HepG2 (cell line): ENCODE measurements at regions not wholly inside any gene's neighbourhood (a gene's known extent, or its start where the extent isn't known, plus 50 kb on each side); places are given as distances from the start of the nearest gene placed in this dataset.

Experiments used
- ATAC-seq: fragments of 200-7000 bp; cut with Tn5 transposase; 3 replicates; pipeline ENCODE4 v1.9.1; 2020; ENCODE audit warnings: mild to moderate bottlenecking, moderate library complexity
- BruUV-seq: library from RNA; stranded (reverse); fragments of 400-500 nt; replicated peaks from 2 replicates; lab custom pipeline; 2021; lab: Mats Ljungman, UMichigan
- CTCF ChIA-PET: fragments of 300-600 bp; formaldehyde crosslinking; extraction: SDS; loops from one replicate; lab custom pipeline; 2021; ENCODE audit warnings: low total read pairs, inconsistent platforms, low intra/inter-chr PET ratio; lab: Yijun Ruan, JAX
- POLR2A ChIA-PET: fragments of 350-600 bp; sonication (Branson Sonifier 250); formaldehyde crosslinking; loops from one replicate; lab custom pipeline; 2020; ENCODE audit warnings: antibody characterized with exemption, inconsistent platforms; lab: Yijun Ruan, JAX
- DNase-seq: peaks from one replicate; pipeline ENCODE4 v3.0.0-alpha.2; 2015; ENCODE audit warnings: low spot score
- FAIRE-seq: peaks from 3 replicates; lab custom pipeline; 2011; peaks lifted over from hg19 to GRCh38; lab: Jason Lieb, UNC
- H2AFZ ChIP-seq: one replicate; pipeline ENCODE4 v1.6.1; 2011; ENCODE audit warnings: low read length, inconsistent platforms
- H3K27ac ChIP-seq: fragments of 300-600 bp; 3 replicates; pipeline ENCODE4 v1.8.0; 2011; ENCODE audit warnings: mixed run types, mild to moderate bottlenecking, mixed read lengths, low read length, inconsistent platforms; ENCODE audit not compliant: insufficient read depth; ENCODE audit errors: extremely low read length
- H3K27me3 ChIP-seq, 2 experiments: fragments of 200-600 bp in 1 of 2; 2 replicates in 1 of 2; 3 replicates in 1 of 2; pipeline versions ENCODE4 v1.6.0 to v1.8.0; 2011; ENCODE audit warnings: low read length in 2 of 2, mild to moderate bottlenecking in 2 of 2, moderate library complexity in 2 of 2, inconsistent platforms in 1 of 2; ENCODE audit not compliant: insufficient read depth in 2 of 2, control insufficient read depth in 1 of 2
- H3K36me3 ChIP-seq, 2 experiments: fragments of 200-600 bp in 1 of 2; replicated peaks in 1 of 2; 2 replicates in 1 of 2; 3 replicates in 1 of 2; pipeline versions ENCODE4 v1.5.1 to v1.8.0; 2011; ENCODE audit warnings: low read length in 2 of 2, inconsistent platforms in 1 of 2; ENCODE audit not compliant: insufficient read depth in 2 of 2, control insufficient read depth in 1 of 2
- H3K4me1 ChIP-seq: 2 replicates; pipeline ENCODE4 v1.5.1; 2012; ENCODE audit warnings: low read length, inconsistent platforms; ENCODE audit not compliant: insufficient read depth
- H3K4me2 ChIP-seq: 2 replicates; pipeline ENCODE4 v1.6.0; 2011; ENCODE audit warnings: low read depth, low read length, inconsistent platforms
- H3K4me3 ChIP-seq, 3 experiments: fragments of 200-600 bp in 1 of 3; sonication (generic), shearing (Covaris generic) in 1 of 3; replicated peaks in 1 of 3; 2 replicates each; pipeline ENCODE4 v1.5.1; 2011 to 2016; ENCODE audit warnings: low read length in 3 of 3, inconsistent platforms in 2 of 3, low read depth in 2 of 3, mild to moderate bottlenecking in 2 of 3, control low read depth in 1 of 3, mixed read lengths in 1 of 3; ENCODE audit not compliant: insufficient read depth in 1 of 3
- H3K79me2 ChIP-seq: one replicate; pipeline ENCODE4 v1.6.1; 2011; ENCODE audit warnings: low read length, inconsistent platforms; ENCODE audit not compliant: insufficient read depth
- H3K9ac ChIP-seq: 2 replicates; pipeline ENCODE4 v1.6.0; 2011; ENCODE audit warnings: mild to moderate bottlenecking, low read depth, low read length, inconsistent platforms; ENCODE audit not compliant: insufficient read depth
- H3K9me3 ChIP-seq: 2 replicates; pipeline ENCODE4 v1.5.1; 2012; ENCODE audit warnings: mild to moderate bottlenecking, low read length
- H4K20me1 ChIP-seq: 2 replicates; pipeline ENCODE4 v1.6.0; 2011; ENCODE audit warnings: inconsistent platforms, mild to moderate bottlenecking, low read length, moderate library complexity; ENCODE audit not compliant: insufficient read depth
- EED ChIP-seq: sonication (generic); formaldehyde crosslinking; IDR thresholded peaks from 2 replicates; pipeline ENCODE4 v1.5.0; 2020; ENCODE audit warnings: mild to moderate bottlenecking, missing genetic modification reagents
- GMEB1 ChIP-seq: sonication (generic); formaldehyde crosslinking; IDR thresholded peaks from 2 replicates; pipeline ENCODE4 v1.5.1; 2020; ENCODE audit warnings: missing genetic modification reagents, mild to moderate bottlenecking, borderline replicate concordance
- ISX ChIP-seq: sonication (generic); formaldehyde crosslinking; conservative IDR thresholded peaks from 2 replicates; pipeline ENCODE4 v1.5.0; 2020; ENCODE audit warnings: missing genetic modification reagents
- ZBTB33 ChIP-seq: sonication (generic); formaldehyde crosslinking; IDR thresholded peaks from 2 replicates; pipeline ENCODE4 v1.4.0; 2020; ENCODE audit warnings: missing genetic modification reagents
- ZFAT ChIP-seq: sonication (generic); formaldehyde crosslinking; conservative IDR thresholded peaks from 2 replicates; pipeline ENCODE4 v1.8.1; 2023; ENCODE audit warnings: missing genetic modification reagents, inconsistent platforms
- ZFP41 ChIP-seq: sonication (generic); formaldehyde crosslinking; IDR thresholded peaks from 2 replicates; pipeline ENCODE4 v1.4.0; 2020; ENCODE audit warnings: mild to moderate bottlenecking, missing genetic modification reagents, borderline replicate concordance
- ZNF232 ChIP-seq: sonication (generic); formaldehyde crosslinking; IDR thresholded peaks from 2 replicates; pipeline ENCODE4 v1.4.0; 2020; ENCODE audit warnings: missing genetic modification reagents, borderline replicate concordance
- ZNF441 ChIP-seq: sonication (generic); formaldehyde crosslinking; IDR thresholded peaks from 2 replicates; pipeline ENCODE4 v1.7.0; 2021; ENCODE audit warnings: missing genetic modification reagents, borderline replicate concordance
- ZNF563 ChIP-seq: sonication (generic); formaldehyde crosslinking; IDR thresholded peaks from 2 replicates; pipeline ENCODE4 v1.8.0; 2022; ENCODE audit warnings: mild to moderate bottlenecking, moderate library complexity, missing genetic modification reagents
- ZNF687 ChIP-seq: sonication (generic); formaldehyde crosslinking; IDR thresholded peaks from 2 replicates; pipeline ENCODE4 v1.5.1; 2020; ENCODE audit warnings: mild to moderate bottlenecking, missing genetic modification reagents, moderate library complexity
- WGBS: methylation state at CpG from one replicate; pipeline ENCODE4 v1.1.6; 2017; ENCODE audit warnings: low lambda C conversion rate; 5-methylcytosine and 5-hydroxymethylcytosine counted together
- in situ Hi-C: cut with HindIII; loops from 2 replicates; pipeline ENCODE4 v1.10.0; 2017; ENCODE audit warnings: low pct_unique_long_range_greater_than_20kb; ENCODE audit not compliant: extremely low pct_ligation_motif_present
- intact Hi-C: fragments of 100-400 bp; cut with micrococcal nuclease; formaldehyde crosslinking; loops from one replicate; pipeline ENCODE4 v1.10.0; 2022; ENCODE audit not compliant: unreplicated experiment
- TF ChIP-seq, protein P1 (sequence below): sonication (generic); formaldehyde crosslinking; IDR thresholded peaks from 2 replicates; pipeline ENCODE4 v1.9.0; 2021; ENCODE audit warnings: missing genetic modification reagents, borderline replicate concordance

- no peak overlapping the region for H3K9ac ChIP-seq
- CTCF ChIA-PET: no interaction called here
- DNase-seq (no peak), ATAC-seq (no peak), FAIRE-seq (no peak)
- H3K4me2 ChIP-seq: no peak overlapping the region
- in situ Hi-C loops: no loop called here
- 97% methylated on average over 16 of the region's 16 CpGs for WGBS
- POLR2A ChIA-PET: no interaction called here
- no peaks in the 10 kb centered on the region for H4K20me1 ChIP-seq
- H3K79me2 ChIP-seq: no peaks in the 10 kb centered on the region
- intact Hi-C loops: no loop called here
- H2AFZ ChIP-seq: no peak overlapping the region
- no peak overlapping the region for H3K27ac ChIP-seq
- no peaks in the 10 kb centered on the region for H3K27me3 ChIP-seq
- peaks cover 52% of the 10 kb centered on the region for H3K4me1 ChIP-seq
- no peak overlapping the region for H3K4me3 ChIP-seq
- H3K9me3 ChIP-seq: no peaks in the 10 kb centered on the region
- TF ChIP-seq ZNF232 (CRISPR knock-in tag) (no peak), ZFP41 (CRISPR knock-in tag) (no peak), ZNF563 (CRISPR knock-in tag) (no peak), ZBTB33 (CRISPR knock-in tag) (0 out of 2 replicates have a peak, but pooled peaks have one; percentile 26), ZNF441 (CRISPR knock-in tag) (no peak), ISX (no peak), ZNF687 (CRISPR knock-in tag) (peak; percentile 16; the same call in 1 of the 2 replicates), GMEB1 (no peak), EED (CRISPR knock-in tag) (0 out of 2 replicates have a peak, but pooled peaks have one; percentile 28), ZFAT (CRISPR knock-in tag) (no peak)
- TF ChIP-seq, protein P1, sequence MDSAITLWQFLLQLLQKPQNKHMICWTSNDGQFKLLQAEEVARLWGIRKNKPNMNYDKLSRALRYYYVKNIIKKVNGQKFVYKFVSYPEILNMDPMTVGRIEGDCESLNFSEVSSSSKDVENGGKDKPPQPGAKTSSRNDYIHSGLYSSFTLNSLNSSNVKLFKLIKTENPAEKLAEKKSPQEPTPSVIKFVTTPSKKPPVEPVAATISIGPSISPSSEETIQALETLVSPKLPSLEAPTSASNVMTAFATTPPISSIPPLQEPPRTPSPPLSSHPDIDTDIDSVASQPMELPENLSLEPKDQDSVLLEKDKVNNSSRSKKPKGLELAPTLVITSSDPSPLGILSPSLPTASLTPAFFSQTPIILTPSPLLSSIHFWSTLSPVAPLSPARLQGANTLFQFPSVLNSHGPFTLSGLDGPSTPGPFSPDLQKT (CRISPR knock-in tag): no peak
- no TSS peak for BruUV-seq
- no peaks in the 10 kb centered on the region for H3K36me3 ChIP-seq
Measured at GRCh38 chr6:63440594-63440993, 120.8 kb upstream of the LGSN start.
